ENCODE measurements at regions not wholly inside any gene's neighbourhood (a gene's known extent, or its start where the extent isn't known, plus 50 kb on each side); places are given as distances from the start of the nearest gene placed in this dataset.

GRCh38 chr5:72741805-72742204 is 74.7 kb upstream of the TNPO1 start:
- TF ChIP-seq CTCF (conservative IDR thresholded peaks at IDR 0.05; ENCODE audit: low read depth, low read length) (no peak), NFE2L2 (IDR thresholded peaks at IDR 0.05; ENCODE audit: low read depth, low read length) (no peak), CEBPB (IDR thresholded peaks at IDR 0.05; ENCODE audit: low read depth, low read length) (no peak), MAZ (IDR thresholded peaks at IDR 0.05; ENCODE audit: borderline replicate concordance, low read depth, low read length) (no peak), FOS (IDR thresholded peaks at IDR 0.05; ENCODE audit: low read depth, low read length) (no peak), POLR2A (IDR thresholded peaks at IDR 0.05; ENCODE audit: low read depth, low read length) (no peak), RCOR1 (IDR thresholded peaks at IDR 0.05; ENCODE audit: insufficient replicate concordance, low read length) (no peak), RAD21 (IDR thresholded peaks at IDR 0.05; ENCODE audit: low read length) (no peak), BHLHE40 (IDR thresholded peaks at IDR 0.05; ENCODE audit: low read depth, low read length) (no peak)
